ENCODE measurements at regions not wholly inside any gene's neighbourhood (a gene's known extent, or its start where the extent isn't known, plus 50 kb on each side); places are given as distances from the start of the nearest gene placed in this dataset.

DNA sequence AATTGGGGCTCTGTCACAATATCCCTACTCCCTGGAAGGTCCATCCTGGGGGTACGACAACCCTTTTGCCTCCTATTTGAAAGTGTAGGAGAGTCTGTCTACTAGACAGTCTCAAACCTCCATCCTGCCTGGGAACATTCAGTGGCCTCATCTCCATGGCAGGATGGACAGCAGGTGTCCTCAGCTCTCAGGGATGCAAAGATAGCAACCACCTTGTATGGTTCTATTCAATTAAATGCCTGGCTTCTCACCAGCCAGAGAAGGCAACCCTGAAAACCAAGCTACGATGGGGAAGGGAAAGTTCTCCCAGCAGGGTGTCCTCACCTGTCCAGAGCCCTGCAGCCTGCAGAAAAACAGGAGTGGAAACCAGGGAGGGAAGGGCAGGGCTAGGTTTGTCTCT, 164.9 kb downstream of the MIAT start:
- TF ChIP-seq ARNTL (CRISPR knock-in tag; IDR thresholded peaks at IDR 0.05; ENCODE audit: borderline replicate concordance, low read depth) (no peak), OSR1 (CRISPR knock-in tag; IDR thresholded peaks at IDR 0.05) (no peak), ZFP30 (CRISPR knock-in tag; IDR thresholded peaks at IDR 0.05) (no peak), RARB (CRISPR knock-in tag; IDR thresholded peaks at IDR 0.05) (no peak), CSDC2 (CRISPR knock-in tag; IDR thresholded peaks at IDR 0.05) (no peak), ZFP3 (CRISPR knock-in tag; IDR thresholded peaks at IDR 0.05) (no peak)
- TF ChIP-seq, protein P1, sequence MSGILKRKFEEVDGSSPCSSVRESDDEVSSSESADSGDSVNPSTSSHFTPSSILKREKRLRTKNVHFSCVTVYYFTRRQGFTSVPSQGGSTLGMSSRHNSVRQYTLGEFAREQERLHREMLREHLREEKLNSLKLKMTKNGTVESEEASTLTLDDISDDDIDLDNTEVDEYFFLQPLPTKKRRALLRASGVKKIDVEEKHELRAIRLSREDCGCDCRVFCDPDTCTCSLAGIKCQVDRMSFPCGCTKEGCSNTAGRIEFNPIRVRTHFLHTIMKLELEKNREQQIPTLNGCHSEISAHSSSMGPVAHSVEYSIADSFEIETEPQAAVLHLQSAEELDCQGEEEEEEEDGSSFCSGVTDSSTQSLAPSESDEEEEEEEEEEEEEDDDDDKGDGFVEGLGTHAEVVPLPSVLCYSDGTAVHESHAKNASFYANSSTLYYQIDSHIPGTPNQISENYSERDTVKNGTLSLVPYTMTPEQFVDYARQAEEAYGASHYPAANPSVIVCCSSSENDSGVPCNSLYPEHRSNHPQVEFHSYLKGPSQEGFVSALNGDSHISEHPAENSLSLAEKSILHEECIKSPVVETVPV (CRISPR knock-in tag; IDR thresholded peaks at IDR 0.05), result no peak
- TF ChIP-seq, protein P2, sequence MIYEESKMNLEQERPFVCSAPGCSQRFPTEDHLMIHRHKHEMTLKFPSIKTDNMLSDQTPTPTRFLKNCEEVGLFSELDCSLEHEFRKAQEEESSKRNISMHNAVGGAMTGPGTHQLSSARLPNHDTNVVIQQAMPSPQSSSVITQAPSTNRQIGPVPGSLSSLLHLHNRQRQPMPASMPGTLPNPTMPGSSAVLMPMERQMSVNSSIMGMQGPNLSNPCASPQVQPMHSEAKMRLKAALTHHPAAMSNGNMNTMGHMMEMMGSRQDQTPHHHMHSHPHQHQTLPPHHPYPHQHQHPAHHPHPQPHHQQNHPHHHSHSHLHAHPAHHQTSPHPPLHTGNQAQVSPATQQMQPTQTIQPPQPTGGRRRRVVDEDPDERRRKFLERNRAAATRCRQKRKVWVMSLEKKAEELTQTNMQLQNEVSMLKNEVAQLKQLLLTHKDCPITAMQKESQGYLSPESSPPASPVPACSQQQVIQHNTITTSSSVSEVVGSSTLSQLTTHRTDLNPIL (CRISPR knock-in tag; IDR thresholded peaks at IDR 0.05; ENCODE audit: low read depth), result no peak
- TF ChIP-seq, protein P3, sequence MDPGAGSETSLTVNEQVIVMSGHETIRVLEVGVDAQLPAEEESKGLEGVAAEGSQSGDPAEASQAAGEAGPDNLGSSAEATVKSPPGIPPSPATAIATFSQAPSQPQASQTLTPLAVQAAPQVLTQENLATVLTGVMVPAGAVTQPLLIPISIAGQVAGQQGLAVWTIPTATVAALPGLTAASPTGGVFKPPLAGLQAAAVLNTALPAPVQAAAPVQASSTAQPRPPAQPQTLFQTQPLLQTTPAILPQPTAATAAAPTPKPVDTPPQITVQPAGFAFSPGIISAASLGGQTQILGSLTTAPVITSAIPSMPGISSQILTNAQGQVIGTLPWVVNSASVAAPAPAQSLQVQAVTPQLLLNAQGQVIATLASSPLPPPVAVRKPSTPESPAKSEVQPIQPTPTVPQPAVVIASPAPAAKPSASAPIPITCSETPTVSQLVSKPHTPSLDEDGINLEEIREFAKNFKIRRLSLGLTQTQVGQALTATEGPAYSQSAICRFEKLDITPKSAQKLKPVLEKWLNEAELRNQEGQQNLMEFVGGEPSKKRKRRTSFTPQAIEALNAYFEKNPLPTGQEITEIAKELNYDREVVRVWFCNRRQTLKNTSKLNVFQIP (CRISPR knock-in tag; IDR thresholded peaks at IDR 0.05; ENCODE audit: borderline replicate concordance, low read depth), result no peak
- TF ChIP-seq, protein P4, sequence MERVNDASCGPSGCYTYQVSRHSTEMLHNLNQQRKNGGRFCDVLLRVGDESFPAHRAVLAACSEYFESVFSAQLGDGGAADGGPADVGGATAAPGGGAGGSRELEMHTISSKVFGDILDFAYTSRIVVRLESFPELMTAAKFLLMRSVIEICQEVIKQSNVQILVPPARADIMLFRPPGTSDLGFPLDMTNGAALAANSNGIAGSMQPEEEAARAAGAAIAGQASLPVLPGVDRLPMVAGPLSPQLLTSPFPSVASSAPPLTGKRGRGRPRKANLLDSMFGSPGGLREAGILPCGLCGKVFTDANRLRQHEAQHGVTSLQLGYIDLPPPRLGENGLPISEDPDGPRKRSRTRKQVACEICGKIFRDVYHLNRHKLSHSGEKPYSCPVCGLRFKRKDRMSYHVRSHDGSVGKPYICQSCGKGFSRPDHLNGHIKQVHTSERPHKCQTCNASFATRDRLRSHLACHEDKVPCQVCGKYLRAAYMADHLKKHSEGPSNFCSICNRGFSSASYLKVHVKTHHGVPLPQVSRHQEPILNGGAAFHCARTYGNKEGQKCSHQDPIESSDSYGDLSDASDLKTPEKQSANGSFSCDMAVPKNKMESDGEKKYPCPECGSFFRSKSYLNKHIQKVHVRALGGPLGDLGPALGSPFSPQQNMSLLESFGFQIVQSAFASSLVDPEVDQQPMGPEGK (CRISPR knock-in tag; IDR thresholded peaks at IDR 0.05; ENCODE audit: borderline replicate concordance), result no peak
